CD4-positive, alpha-beta memory T cell (primary cell): ENCODE measurements at regions not wholly inside any gene's neighbourhood (a gene's known extent, or its start where the extent isn't known, plus 50 kb on each side); places are given as distances from the start of the nearest gene placed in this dataset.
"Not testable (repeated sequence)": the region's sequence is repeated elsewhere in the genome, so short reads cannot be mapped to it uniquely, and the experiment has no call there.

ENCODE experiments used
- CTCF ChIA-PET: fragments of 350-600 bp; sonication (Branson Sonifier 250); formaldehyde crosslinking; loops from one replicate; lab custom pipeline; 2021; ENCODE audit warnings: inconsistent platforms; ENCODE audit not compliant: partially characterized antibody; lab: Charles Lee
- POLR2A ChIA-PET: fragments of 350-600 bp; sonication (Branson Sonifier 250); formaldehyde crosslinking; loops from one replicate; lab custom pipeline; 2021; ENCODE audit not compliant: partially characterized antibody; lab: Charles Lee
- DNase-seq, 5 donors: peaks; one replicate each; pipeline versions ENCODE4 v3.0.0 to v3.0.0-alpha.2; 2020 to 2022; ENCODE audit warnings: mixed read lengths in 1 of 5
- H3K27ac ChIP-seq: one replicate; pipeline ENCODE4 v1.7.0; 2013; ENCODE audit warnings: low read depth, low read length
- H3K27me3 ChIP-seq: 2 replicates; pipeline ENCODE4 v1.7.0; 2013; ENCODE audit warnings: mild to moderate bottlenecking, low read length, moderate library complexity; ENCODE audit not compliant: insufficient read depth
- H3K36me3 ChIP-seq: 2 replicates; pipeline ENCODE4 v1.7.0; 2013; ENCODE audit warnings: mild to moderate bottlenecking, low read length, moderate library complexity; ENCODE audit not compliant: insufficient read depth
- H3K4me1 ChIP-seq: 2 replicates; pipeline ENCODE4 v1.7.0; 2013; ENCODE audit warnings: mild to moderate bottlenecking, low read length, moderate library complexity; ENCODE audit not compliant: insufficient read depth
- H3K4me3 ChIP-seq, 2 donors: one replicate each; pipeline ENCODE4 v1.7.0; 2013; ENCODE audit warnings: low read length in 2 of 2, mild to moderate bottlenecking in 1 of 2
- H3K9me3 ChIP-seq, 2 donors: one replicate each; pipeline ENCODE4 v1.7.0; 2013; ENCODE audit warnings: low read length in 2 of 2, control low read depth in 1 of 2; ENCODE audit not compliant: control insufficient read depth in 1 of 2
- H3K27ac Mint-ChIP-seq, 7 donors: one replicate each; pipeline ENCODE4 v1.8.0; 2020 to 2021; ENCODE audit warnings: mixed read lengths in 7 of 7, mild to moderate bottlenecking in 6 of 7, inconsistent platforms in 3 of 7, moderate library complexity in 3 of 7
- H3K27me3 Mint-ChIP-seq, 2 donors: one replicate each; pipeline ENCODE4 v1.8.0; 2020 to 2021; ENCODE audit warnings: mixed read lengths in 2 of 2
- H3K36me3 Mint-ChIP-seq, 2 donors: one replicate each; pipeline ENCODE4 v1.8.0; 2020 to 2021; ENCODE audit warnings: mixed read lengths in 2 of 2, inconsistent platforms in 1 of 2, mild to moderate bottlenecking in 1 of 2
- H3K4me1 Mint-ChIP-seq, 4 donors: one replicate each; pipeline ENCODE4 v1.8.0; 2020 to 2021; ENCODE audit warnings: mixed read lengths in 4 of 4, mild to moderate bottlenecking in 1 of 4
- H3K4me3 Mint-ChIP-seq, 8 donors: one replicate each; pipeline ENCODE4 v1.8.0; 2020 to 2021; ENCODE audit warnings: mixed read lengths in 8 of 8, mild to moderate bottlenecking in 7 of 8, moderate library complexity in 6 of 8, inconsistent platforms in 3 of 8
- H3K9me3 Mint-ChIP-seq, 8 donors: one replicate each; pipeline ENCODE4 v1.8.0; 2020 to 2021; ENCODE audit warnings: mixed read lengths in 8 of 8, mild to moderate bottlenecking in 5 of 8, inconsistent platforms in 3 of 8, moderate library complexity in 1 of 8
- intact Hi-C: fragments of 100-400 bp; cut with micrococcal nuclease; formaldehyde crosslinking; loops from one replicate; pipeline ENCODE4 v1.15.1; 2023

DNA sequence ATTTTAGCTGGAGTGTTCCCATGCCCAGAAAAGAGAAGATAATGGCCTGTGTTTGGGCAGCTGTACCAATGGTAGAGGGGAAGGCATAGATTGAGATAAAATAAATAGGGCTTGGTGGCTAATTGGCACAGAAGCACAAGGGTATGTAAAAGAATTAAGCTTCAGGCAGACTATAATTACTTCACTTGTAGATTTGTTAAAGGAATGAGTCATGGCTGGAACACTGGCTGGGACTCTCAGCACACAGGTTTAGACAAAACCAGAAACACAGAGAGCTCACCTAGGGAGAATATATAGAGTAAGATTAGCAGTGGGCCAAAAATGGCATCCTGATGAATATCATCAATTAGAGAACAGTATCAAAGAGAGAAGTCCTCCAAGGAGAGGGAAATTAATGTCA lies 198.3 kb upstream of the FIGN start:
- no peak overlapping the region for H3K4me3 Mint-ChIP-seq
- no peaks in the 10 kb centered on the region for H3K27me3 ChIP-seq
- no peaks in the 10 kb centered on the region for H3K9me3 ChIP-seq
- no peaks in the 10 kb centered on the region for H3K4me1 ChIP-seq
- H3K4me1 Mint-ChIP-seq: no peaks in the 10 kb centered on the region
- H3K9me3 Mint-ChIP-seq: peaks cover 0 to 15% (median 6%) of the 10 kb centered on the region in 8 donors
- H3K27ac ChIP-seq: no peak overlapping the region
- H3K36me3 Mint-ChIP-seq: no peaks in the 10 kb centered on the region
- H3K4me3 ChIP-seq: no peak overlapping the region
- no peak for DNase-seq
- POLR2A ChIA-PET: no interaction called here
- CTCF ChIA-PET: no interaction called here
- no peak overlapping the region for H3K27ac Mint-ChIP-seq
- intact Hi-C loops: no loop called here
- H3K36me3 ChIP-seq: no peaks in the 10 kb centered on the region
- no peaks in the 10 kb centered on the region for H3K27me3 Mint-ChIP-seq

- Histone ChIP-seq H3K27me3 (no peaks in the 10 kb centered on the region), H3K36me3 (no peaks in the 10 kb centered on the region), H3K27ac (no peak overlapping the region), H3K4me1 (no peaks in the 10 kb centered on the region), H3K4me3 (no peak overlapping the region), H3K9me3 (no peaks in the 10 kb centered on the region)
- no peak overlapping the region for H3K4me3 Mint-ChIP-seq
- DNase-seq: no peak
- H3K4me1 Mint-ChIP-seq: no peaks in the 10 kb centered on the region
- POLR2A ChIA-PET: no interaction called here
- intact Hi-C loops: no loop called here
- no peak overlapping the region for H3K27ac Mint-ChIP-seq
- H3K36me3 Mint-ChIP-seq: no peaks in the 10 kb centered on the region
- H3K9me3 Mint-ChIP-seq: peaks cover 0 to 9% (median 2%) of the 10 kb centered on the region in 8 donors
- no peaks in the 10 kb centered on the region for H3K27me3 Mint-ChIP-seq
- CTCF ChIA-PET: no interaction called here
Measured at GRCh38 chr2:163919717-163920116, 183.9 kb upstream of the FIGN start.

GRCh38 chr2:163914486-163914885 lies 178.7 kb upstream of the FIGN start:
- H3K9me3 Mint-ChIP-seq: peaks cover 0 to 13% (median 6%) of the 10 kb centered on the region in 8 donors
- CTCF ChIA-PET, H3K27ac ChIP-seq, H3K27me3 ChIP-seq, DNase-seq, H3K4me3 Mint-ChIP-seq, intact Hi-C loops, H3K9me3 ChIP-seq, H3K27ac Mint-ChIP-seq, H3K36me3 ChIP-seq, H3K27me3 Mint-ChIP-seq, H3K36me3 Mint-ChIP-seq, H3K4me1 ChIP-seq, H3K4me1 Mint-ChIP-seq, POLR2A ChIA-PET, H3K4me3 ChIP-seq: not testable (repeated sequence)

DNA sequence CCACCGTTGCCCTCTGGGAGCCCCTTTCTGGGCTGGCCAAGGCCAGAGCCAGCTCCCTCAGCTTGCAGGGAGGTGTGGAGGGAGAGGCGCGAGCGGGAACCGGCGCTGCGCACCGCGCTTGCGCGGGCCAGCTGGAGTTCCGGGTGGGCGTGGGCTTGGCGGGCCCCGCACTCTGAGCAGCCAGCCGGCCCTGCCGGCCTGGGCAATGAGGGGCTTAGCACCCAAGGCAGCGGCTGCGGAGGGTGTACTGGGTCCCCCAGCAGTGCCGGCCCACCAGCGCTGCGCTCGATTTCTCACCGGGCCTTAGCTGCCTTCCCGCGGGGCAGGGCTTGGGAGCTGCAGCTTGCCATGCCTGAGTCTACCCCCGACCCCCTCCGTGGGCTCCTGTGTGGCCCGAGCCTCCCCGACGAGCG lies 177.7 kb upstream of the FIGN start:
- CTCF ChIA-PET, H3K27me3 Mint-ChIP-seq: not testable (repeated sequence)

DNA sequence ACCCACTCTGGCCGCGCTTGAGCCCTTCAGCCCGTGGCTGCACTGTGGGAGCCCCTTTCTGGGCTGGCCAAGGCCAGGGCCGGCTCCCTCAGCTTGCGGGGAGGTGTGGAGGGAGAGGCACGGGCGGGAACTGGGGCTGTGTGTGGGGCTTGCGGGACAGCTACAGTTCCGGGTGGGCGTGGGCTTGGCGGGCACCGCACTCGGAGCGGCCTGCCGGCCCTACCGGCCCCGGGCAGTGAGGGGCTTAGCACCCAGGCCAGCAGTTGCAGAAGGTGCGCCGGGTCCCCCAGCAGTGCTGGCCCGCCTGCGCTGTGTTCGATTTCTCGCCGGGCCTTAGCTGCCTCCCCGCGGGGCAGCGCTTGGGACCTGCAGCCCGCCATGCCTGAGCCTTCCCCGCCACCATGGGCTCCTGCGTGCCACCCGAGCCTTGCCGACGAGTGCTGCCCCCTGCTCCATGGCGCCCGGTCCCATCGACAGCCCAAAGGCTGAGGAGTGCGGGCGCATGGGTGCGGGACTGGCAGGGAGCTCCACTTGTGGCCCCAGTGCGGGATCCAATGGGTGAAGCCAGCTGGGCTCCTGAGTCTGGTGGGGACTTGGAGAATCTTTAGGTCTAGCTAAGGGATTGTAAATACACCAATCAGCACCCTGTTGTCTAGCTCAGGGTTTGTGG lies 173.7 kb upstream of the FIGN start:
- Histone ChIP-seq H3K27me3 (no peaks in the 10 kb centered on the region), H3K4me1 (no peaks in the 10 kb centered on the region), H3K27ac (no peak overlapping the region), H3K4me3 (no peak overlapping the region), H3K9me3 (no peaks in the 10 kb centered on the region), H3K36me3 (no peaks in the 10 kb centered on the region)
- Mint-ChIP-seq H3K36me3 (no peaks in the 10 kb centered on the region), H3K27me3 (no peaks in the 10 kb centered on the region), H3K4me1 (no peaks in the 10 kb centered on the region), H3K4me3 (no peak overlapping the region), H3K27ac (no peak overlapping the region), H3K9me3 (peaks cover 0 to 13% (median 5%) of the 10 kb centered on the region in 8 donors)
- ChIA-PET CTCF (no interaction called here), POLR2A (no interaction called here)
- no peak for DNase-seq
- intact Hi-C loops: no loop called here

More for the DNA sequence above, 177.7 kb upstream of the FIGN start:
- DNase-seq, H3K4me3 Mint-ChIP-seq, H3K9me3 ChIP-seq, H3K27ac Mint-ChIP-seq, H3K4me3 ChIP-seq, H3K36me3 ChIP-seq, POLR2A ChIA-PET, H3K4me1 ChIP-seq, H3K36me3 Mint-ChIP-seq, H3K27ac ChIP-seq, H3K4me1 Mint-ChIP-seq, intact Hi-C loops, H3K27me3 ChIP-seq: not testable (repeated sequence)
- peaks cover 0 to 13% (median 6%) of the 10 kb centered on the region in 8 donors for H3K9me3 Mint-ChIP-seq

- Histone ChIP-seq H3K27me3 (no peaks in the 10 kb centered on the region), H3K27ac (no peak overlapping the region), H3K36me3 (no peaks in the 10 kb centered on the region), H3K4me3 (no peak overlapping the region), H3K4me1 (no peaks in the 10 kb centered on the region), H3K9me3 (no peaks in the 10 kb centered on the region)
- DNase-seq: no peak
- Mint-ChIP-seq H3K9me3 (peaks cover 0 to 16% (median 5%) of the 10 kb centered on the region in 8 donors), H3K4me1 (no peaks in the 10 kb centered on the region), H3K27ac (no peak overlapping the region), H3K36me3 (no peaks in the 10 kb centered on the region), H3K4me3 (no peak overlapping the region), H3K27me3 (no peaks in the 10 kb centered on the region)
- ChIA-PET CTCF (no interaction called here), POLR2A (no interaction called here)
- intact Hi-C loops: no loop called here
Measured at GRCh38 chr2:163906410-163906809, 170.6 kb upstream of the FIGN start.

- intact Hi-C loops: no loop called here
Measured at GRCh38 chr2:163897799-163898198, 162.0 kb upstream of the FIGN start.

More at GRCh38 chr2:163897799-163898198, 162.0 kb upstream of the FIGN start:
- H3K4me1 ChIP-seq: no peaks in the 10 kb centered on the region
- H3K27ac ChIP-seq: no peak overlapping the region
- no peak overlapping the region for H3K4me3 Mint-ChIP-seq
- no peaks in the 10 kb centered on the region for H3K4me1 Mint-ChIP-seq
- H3K27ac Mint-ChIP-seq: no peak overlapping the region
- H3K36me3 Mint-ChIP-seq: no peaks in the 10 kb centered on the region
- no peaks in the 10 kb centered on the region for H3K27me3 ChIP-seq
- no peaks in the 10 kb centered on the region for H3K27me3 Mint-ChIP-seq
- no peaks in the 10 kb centered on the region for H3K36me3 ChIP-seq
- no peak for DNase-seq
- CTCF ChIA-PET: no interaction called here
- H3K4me3 ChIP-seq: no peak overlapping the region
- POLR2A ChIA-PET: no interaction called here
- H3K9me3 Mint-ChIP-seq: peaks cover 0 to 22% (median 13%) of the 10 kb centered on the region in 8 donors
- no peaks in the 10 kb centered on the region for H3K9me3 ChIP-seq
